PC-9 (cell line): ENCODE measurements at regions not wholly inside any gene's neighbourhood (a gene's known extent, or its start where the extent isn't known, plus 50 kb on each side); places are given as distances from the start of the nearest gene placed in this dataset.

Experiments
- CTCF ChIP-seq: fragments of 200-600 bp; sonication (generic); conservative IDR thresholded peaks from 2 replicates; pipeline ENCODE4 v1.6.1; 2017; ENCODE audit warnings: mixed run types, antibody characterized with exemption, mild to moderate bottlenecking, moderate library complexity
- EZH2 ChIP-seq: fragments of 200-600 bp; sonication (generic); IDR thresholded peaks from 2 replicates; pipeline ENCODE4 v1.8.0; 2017; ENCODE audit warnings: antibody characterized with exemption, low read depth

GRCh38 chr7:93629291-93629801, 54.8 kb upstream of the CALCR start:
- no peak for TF ChIP-seq CTCF
- TF ChIP-seq EZH2 = no peak
